GM21619 (cell line): ENCODE measurements at regions not wholly inside any gene's neighbourhood (a gene's known extent, or its start where the extent isn't known, plus 50 kb on each side); places are given as distances from the start of the nearest gene placed in this dataset.
"Not testable (repeated sequence)": the region's sequence is repeated elsewhere in the genome, so short reads cannot be mapped to it uniquely, and the experiment has no call there.

Experiments used
- ATAC-seq: cut with Tn5 transposase; IDR thresholded peaks from one replicate; pipeline ENCODE4 v1.9.1; 2021; ENCODE audit not compliant: unreplicated experiment

DNA sequence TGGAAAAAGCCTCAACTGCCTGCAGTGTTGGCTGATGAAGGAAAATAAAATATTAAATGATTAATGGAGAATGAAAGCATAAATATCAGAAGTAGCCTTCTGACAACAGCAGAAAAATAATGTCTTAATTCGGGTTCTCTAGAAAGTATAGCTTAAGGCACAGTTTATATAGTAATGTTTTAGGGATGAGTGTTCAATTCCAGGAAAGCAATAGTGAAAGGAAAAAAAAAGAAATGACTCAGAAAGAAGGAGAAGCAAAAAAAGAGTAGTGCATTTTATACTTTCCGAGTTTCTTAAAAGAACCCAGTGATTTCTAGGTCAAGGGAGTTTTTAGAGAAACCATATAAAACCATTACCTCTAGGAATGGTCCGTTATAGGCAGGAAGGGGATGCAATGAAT lies 137.3 kb downstream of the HTR1B start:
- ATAC-seq: no peak

DNA sequence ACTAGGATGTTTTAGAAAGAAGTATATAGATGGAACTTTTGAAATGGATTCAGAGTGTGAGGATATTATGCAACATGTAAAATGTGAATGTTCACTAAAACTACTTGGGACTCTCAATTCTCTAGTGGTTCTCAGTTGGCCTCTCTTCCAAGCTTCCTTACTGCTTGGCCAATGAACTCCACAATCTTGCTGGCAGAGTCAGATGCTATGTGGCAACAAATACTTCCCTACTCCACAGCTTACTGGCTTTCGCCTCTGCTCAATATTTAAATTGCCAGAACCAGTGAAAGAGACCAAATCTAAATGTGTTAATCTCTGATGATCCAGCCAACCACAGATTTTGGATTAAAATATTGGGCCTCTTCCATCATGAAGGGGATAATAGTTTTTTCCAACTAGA lies 138.4 kb downstream of the HTR1B start:
- no peak for ATAC-seq

DNA sequence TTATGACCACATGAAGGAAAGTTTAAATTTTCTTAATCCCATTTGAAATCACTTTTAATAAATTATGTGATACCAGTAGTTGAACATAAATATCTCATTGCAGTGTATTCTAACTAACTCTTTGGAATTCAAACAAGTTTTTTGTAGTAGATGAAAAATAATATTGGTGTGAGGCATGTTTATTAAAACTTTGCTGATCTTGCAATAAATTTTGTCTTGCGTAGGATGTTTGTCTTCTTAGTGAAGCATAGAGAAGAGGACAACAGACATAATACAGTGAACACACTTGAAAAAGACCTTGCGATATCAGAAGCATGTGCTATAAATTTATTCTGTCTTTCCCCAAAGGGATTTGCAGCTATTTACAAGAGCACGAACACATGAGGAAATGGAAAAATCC lies 140.7 kb downstream of the HTR1B start:
- ATAC-seq: no peak

DNA sequence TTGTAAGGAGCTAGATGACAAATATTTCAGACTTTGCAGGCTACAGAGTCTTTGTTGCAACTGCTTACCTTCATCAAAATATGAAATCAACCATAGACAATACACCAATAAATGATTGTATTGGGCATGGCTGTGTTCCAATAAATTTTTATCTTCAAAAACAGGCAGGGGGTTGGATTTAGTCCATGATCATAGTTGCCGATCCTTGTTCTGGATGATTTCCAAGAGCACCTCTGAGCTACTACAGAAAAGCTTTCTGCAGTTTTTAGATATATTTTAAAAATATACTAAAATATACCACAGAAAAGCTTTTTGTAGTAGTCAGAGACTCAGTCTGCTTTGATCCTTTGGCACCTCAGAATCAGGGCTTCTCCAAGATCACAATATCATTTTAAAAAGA lies 145.0 kb downstream of the HTR1B start:
- ATAC-seq: no peak

DNA sequence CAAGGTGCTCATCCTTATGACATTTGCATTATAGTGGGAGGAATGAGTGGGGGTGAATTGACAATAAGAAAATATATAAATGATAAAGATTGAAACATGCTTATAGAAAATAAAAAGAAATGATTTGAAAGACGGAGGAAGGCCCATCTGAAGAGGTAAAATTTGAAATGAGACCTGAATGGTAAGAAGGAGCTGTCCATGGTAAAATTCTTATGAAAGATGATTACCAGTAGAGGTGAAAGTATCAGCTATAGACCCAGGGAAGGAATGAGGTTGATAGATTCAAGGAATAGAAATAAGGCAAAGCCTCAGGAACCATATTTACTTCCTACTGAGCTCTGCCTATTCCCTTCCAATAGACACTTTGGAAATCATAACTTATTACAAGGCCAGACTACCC lies 149.7 kb downstream of the HTR1B start:
- no peak for ATAC-seq

DNA sequence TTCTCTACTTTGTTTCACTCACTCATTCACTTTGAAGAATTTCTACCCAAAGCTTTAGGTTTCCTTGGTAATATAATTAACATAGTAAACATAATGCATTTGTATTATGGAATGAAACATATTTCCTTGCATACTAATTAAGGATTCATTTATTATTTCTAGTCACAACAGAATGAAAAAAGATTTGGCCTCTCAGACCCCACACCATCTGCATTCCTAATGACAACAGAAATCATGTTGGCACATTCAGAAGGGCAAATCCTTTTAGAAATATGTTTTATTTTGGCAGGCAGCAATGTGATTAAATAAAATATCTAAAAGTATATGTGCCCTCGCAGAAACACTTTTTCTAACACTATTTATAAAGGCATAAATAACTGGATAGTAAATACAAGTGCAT lies 163.4 kb downstream of the HTR1B start:
- no peak for ATAC-seq

DNA sequence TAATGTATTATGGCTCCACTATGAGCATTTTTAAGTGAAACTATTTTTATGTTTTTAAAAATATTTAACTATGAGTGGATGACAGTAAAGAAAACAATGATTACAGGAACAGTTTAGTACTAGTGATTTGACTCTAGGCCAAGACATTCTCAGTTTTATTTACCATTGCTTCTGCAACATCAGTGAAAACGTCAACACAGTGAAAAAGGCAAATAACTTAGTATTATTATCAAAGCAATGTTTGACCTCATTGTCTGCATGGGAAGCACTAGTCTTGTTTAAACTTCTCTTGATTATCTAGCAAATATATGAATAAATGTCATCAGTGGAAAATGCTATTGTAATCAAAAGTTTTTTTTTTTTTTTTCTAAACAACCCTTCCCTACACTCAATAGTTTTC lies 165.0 kb downstream of the HTR1B start:
- no peak for ATAC-seq

DNA sequence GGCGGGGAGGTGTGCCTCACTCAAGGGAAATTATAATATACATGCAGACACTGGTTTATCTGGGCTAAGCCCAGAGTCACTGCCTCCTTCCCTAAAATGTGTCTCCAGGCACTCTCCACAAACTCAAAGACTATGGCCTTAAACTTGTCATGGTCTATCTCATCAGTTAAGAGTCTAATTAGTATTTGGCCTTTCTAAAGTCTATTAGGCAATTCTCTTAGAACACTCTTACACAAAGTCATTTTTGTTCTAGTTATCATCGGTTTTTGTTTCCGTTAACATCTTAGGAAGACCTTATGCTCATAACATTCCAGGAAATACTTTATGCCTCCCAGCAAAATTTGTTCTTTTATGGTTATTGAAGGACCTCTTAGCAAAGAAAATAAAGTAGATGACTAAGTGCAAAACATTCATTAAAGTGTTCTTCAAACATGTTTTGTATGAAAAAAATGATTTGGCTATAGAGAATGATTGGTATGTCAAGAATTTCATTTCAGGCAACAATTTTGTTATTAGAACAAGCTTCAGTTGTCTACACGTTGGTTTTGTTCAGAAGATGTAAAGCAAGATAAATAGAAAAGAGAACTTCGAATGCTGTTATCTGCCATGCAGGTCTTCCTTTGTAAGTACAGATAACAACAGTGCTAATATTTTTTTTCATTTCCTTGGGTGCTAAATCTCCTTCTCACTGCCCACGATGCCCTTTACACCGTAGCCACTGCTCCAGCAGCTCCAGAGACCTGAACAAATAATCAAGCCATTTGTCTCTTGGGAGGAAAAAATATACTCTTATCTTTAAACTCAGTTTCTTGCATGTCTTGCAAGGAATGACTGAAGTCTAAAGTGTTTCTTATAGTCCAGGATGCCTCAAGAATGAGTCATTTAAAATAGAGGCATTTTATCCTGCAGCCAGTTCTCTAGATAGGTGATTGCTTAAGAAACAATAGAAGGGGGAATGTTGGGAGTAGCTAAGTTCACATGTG lies 170.4 kb downstream of the HTR1B start:
- ATAC-seq: no peak

DNA sequence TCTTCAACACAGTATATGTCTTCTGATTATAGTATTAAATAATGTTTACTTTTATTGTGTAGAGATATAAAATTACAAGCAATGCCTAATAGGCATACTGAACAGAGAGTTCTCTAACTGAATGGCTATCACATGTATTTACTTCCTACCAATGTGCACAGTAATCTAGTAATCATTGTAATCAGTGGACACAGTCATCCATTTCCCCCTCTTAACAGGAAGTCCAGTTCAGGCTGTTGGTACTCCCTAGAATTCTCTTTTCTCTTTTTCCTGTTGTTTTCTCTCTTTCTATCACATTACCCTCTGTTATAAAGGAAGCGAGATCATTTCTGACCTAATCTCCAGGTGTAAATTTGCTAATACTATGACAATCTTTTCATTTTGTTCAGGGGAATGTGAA lies 172.5 kb downstream of the HTR1B start:
- no peak for ATAC-seq

DNA sequence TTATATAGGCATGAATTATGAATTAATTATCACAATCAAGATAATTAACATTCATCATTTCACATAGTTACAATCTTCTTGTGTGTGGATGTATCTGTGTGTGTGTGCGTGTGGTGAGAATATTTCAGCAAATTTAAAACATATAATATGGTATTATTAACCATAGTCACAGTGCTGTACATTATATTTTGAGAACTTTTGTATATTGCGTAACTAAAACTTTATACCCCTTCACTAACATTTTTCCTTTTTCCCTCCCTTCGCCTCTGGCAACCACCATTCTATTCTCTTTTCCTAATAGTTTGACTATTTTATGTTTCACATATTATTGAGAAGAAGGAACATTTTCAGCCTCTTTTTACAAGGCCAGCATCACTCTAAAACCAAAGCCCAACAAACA lies 176.8 kb downstream of the HTR1B start:
- ATAC-seq: no peak

DNA sequence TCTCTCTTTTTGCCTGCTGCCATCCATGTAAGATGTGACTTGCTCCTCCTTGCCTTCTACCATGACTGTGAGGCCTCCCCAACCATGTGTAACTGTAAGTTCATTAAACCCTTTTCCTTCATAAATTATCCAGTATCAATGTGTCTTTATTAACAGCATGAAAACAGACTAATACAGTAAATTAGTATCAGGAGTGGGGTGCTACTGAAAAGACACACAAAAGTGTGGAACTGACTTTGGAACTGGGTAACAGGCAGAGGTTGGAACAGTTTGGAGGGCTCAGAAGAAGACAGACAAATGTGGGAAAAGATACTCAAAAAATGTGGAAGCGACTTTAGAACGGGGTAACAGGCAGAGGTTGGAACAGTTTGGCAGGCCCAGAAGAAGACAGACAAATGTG lies 189.4 kb downstream of the HTR1B start:
- ATAC-seq: no peak

DNA sequence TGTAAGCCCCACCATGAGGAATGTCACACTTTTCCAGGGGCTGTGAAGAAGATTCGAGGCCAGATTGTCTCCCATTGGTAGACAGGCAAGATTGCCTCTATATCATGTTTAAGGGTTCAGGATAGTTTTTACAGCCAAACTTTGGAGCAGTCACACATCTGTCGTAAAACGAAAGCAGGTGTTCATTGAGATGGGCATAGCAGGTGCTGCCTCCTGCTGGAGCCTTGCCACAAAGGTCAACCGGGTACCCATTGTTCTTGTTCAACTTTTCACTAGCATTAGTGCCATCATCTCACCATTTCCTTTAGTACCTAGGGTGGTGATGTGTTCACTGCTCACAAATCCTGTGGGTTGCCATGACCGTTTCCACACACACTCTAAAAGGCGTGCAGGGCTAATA lies 198.3 kb downstream of the HTR1B start:
- no peak for ATAC-seq

DNA sequence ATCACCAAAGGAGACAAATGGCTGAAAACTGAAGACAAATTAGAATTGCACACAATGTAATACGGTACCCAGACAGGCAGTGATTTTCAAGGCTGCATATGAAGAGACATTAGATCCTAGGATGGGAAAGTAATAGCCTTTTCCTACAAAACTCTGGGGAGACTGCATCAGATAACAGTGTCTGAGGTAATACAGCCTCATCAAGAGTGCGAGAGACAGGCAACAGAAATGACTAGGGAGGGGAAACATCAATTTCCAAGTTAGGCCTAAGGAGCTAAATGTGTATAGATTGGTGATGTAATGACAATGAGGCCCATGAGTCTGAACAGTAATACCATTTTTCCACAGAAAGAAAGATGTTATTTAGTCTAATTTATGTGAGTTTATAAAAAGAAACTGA lies 200.3 kb downstream of the HTR1B start:
- no peak for ATAC-seq

DNA sequence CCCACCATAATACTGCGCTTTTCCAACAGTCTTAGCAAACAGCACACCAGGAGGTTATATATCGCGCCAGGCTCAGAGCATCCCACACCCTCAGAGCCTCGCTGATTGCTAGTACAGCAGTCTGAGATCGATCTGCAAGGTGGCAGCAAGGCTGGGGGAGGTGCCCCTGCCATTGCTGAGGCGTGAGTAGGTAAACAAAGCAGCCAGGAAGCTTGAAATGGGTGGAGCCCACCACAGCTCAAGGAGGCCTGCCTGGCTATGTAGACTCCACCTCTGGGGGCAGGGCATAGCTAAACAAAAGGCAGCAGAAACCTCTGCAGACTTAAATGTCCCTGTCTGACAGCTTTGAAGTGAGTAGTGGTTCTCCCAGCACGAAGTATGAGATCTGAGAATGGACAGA lies 211.5 kb downstream of the HTR1B start:
- not testable (repeated sequence) for ATAC-seq

DNA sequence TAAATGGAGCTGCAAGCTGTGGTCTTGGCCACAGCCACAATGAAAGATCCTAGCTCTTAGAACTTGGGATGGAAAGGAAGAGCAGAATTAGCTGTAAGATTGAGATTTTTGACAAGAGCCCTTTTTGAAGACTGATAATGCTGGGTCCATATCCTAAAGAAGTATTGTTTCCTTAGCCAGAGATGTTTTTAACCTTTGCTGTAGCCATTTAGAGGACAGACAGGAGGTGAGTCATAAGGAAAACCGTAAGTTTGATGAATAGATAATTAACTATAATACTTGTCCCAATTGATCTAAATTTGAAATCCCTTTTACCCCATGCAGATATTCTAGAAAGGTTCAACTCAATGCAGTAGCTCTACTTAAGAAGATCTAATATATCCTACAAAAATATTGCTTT lies 213.7 kb downstream of the HTR1B start:
- no peak for ATAC-seq

DNA sequence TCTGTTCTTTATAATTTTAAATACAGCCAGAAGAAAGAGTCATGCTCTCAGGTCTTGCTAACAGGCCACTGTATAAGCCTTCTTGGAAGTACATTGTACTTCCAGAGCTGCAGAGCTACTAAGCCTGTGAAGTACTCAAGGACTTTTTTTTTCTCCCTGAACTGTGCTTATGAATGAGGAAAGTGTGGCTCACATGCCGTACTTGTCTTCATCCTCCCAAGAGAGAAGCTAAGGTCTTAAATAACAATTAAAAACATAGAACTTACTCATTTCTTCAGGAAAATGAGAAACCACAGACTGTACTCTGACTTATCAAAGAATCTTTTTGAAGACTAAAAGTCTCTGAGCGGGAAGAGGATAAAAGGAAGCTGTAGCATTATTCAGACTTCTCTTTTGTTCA lies 218.3 kb downstream of the HTR1B start:
- ATAC-seq: no peak

DNA sequence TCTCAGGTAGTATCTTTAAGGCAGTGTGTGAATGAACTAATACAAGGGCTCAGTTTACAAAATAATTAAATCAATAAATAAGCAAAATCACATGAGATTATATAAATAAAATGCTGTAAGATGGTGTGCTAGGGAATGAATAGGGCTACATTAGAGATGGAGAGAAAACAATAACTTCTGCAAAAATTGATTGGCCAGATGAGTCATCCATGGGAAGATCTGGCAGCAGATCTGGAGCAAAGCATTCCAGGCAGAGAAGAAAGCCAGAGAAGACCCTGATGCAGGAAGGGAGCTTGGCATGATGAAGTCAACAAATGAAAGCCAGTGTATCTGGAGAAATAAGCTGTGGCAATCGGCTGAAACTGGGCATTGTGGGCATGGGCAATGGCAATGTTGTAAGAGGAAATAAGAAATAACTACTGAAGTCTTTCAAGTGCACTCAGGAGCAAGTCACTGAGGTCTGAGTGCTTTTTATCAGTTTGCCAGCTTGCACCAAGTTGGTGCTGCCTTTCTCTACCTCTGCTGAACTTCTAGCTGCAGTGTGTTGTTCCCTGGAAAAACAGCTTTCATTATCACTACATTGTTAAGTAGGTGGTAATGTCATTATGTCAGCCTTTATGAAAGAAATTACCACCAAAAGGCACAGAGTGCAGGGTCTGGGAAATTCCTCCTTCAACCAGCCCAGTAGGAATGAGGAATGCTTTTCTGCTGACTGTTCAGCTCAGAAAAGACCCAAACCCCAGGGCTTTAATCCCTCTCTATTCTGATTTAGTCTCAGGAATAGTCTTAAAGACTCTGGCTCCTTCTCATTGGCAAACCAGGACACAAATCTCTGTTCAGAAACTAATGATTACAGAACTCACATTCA lies 231.6 kb downstream of the HTR1B start:
- ATAC-seq: no peak

DNA sequence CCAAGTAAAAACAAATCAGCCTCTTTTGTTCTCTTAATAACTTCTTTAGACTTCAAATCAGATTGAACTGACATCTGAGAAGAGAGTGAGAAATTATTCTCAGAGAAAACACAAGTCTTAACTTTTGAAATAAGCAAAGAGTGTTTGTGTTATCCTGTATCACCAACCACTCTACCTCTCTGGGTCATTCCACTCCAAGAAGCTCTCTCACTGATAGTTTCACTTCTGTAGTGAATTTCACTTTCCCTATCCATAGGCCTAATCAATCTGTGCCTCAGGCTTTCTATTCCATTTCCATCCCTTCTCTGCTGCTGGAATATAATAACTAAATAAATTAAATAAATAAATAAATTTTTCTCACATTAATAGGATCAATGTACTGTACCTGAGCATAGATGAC lies 235.0 kb downstream of the HTR1B start:
- ATAC-seq: no peak

DNA sequence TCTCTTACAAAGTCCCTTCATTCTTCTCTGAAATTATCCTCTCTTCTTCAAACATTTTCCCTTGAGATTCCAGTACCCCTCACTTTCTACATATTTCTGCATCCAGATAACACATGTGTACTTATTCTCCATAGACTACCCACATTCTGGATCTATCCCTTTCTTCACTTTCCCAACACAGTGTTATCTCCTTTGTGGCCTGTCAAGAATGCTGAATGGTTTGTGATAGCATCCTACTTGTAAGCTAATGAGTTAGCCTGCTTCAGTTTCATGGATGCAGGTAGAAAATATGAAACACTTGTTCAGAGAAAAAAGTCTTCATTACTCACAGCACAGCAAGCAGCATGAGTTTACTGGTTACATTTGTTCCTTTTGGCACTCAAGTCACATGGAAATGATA lies 245.4 kb downstream of the HTR1B start:
- no peak for ATAC-seq

DNA sequence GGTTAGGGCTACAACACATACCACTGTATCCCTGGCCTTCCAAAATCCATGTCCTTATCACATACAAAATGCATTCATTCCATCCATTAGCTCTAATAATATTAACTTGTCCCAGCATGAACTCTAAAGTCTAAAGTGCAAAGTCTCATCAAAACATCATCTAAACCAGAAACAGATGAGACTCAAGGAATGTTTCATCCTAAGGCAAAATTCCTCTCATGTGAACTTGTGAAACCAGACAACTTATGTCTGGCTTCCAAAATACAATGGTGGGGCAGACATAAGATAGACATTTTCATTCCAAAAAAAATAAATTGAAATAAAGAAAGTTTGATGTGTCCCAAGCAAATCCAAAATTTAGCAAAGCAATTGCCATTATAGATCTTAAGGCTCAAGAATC lies 257.4 kb downstream of the HTR1B start:
- no peak for ATAC-seq

DNA sequence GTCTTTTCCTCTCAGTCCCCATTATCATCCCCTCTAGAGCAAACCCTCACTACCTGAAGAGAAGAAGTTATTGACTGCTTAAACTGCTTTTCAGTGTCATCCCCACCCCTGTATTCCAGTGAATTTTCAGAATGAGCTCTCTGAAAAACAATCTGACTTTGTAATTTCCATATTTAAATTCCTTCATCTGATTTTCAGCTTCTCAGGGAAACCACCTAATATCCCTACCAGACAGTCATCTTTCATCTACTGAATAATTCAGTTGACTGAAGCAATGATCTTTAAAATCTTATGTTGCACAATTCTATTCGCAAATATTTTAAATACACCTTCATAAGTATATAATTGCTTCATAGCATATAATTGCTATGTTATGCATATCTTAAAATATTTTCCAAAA lies 258.7 kb downstream of the HTR1B start:
- ATAC-seq: no peak

DNA sequence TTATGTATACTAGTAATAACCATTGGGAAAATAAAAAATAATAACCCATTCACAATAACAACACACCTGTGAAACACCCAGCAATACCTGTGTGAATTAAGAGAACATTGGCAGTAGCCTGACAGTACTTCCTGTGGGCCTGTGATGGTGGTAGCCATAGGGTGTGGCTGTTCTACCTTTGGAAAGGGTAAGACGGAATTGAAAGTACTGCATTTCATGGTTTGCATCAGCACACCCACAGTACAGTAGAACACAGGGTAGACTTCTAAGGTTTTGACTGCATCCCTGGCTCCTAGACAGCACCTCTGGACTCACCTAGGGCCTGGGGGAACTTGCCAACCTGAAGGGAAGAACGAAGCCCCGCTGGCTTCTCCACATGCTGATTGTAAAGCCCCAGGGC lies 279.8 kb downstream of the HTR1B start:
- ATAC-seq: no peak
